Osteocyte (in vitro differentiated cells): ENCODE measurements at regions not wholly inside any gene's neighbourhood (a gene's known extent, or its start where the extent isn't known, plus 50 kb on each side); places are given as distances from the start of the nearest gene placed in this dataset.

Experiments
- DNase-seq: peaks from one replicate; pipeline ENCODE4 v3.0.0; 2021; ENCODE audit warnings: mixed read lengths; ENCODE audit not compliant: unreplicated experiment; ENCODE audit errors: extremely low spot score
- H3K27ac Mint-ChIP-seq: one replicate; pipeline ENCODE4 v1.8.0; 2021; ENCODE audit warnings: mild to moderate bottlenecking, mixed read lengths; ENCODE audit not compliant: unreplicated experiment
- H3K27me3 Mint-ChIP-seq: one replicate; pipeline ENCODE4 v1.8.0; 2021; ENCODE audit warnings: mixed read lengths; ENCODE audit not compliant: unreplicated experiment
- H3K36me3 Mint-ChIP-seq: one replicate; pipeline ENCODE4 v1.8.0; 2021; ENCODE audit warnings: mixed read lengths; ENCODE audit not compliant: unreplicated experiment
- H3K4me1 Mint-ChIP-seq: one replicate; pipeline ENCODE4 v1.8.0; 2021; ENCODE audit warnings: mixed read lengths; ENCODE audit not compliant: unreplicated experiment
- H3K4me3 Mint-ChIP-seq: one replicate; pipeline ENCODE4 v1.8.0; 2021; ENCODE audit warnings: mild to moderate bottlenecking, moderate library complexity, mixed read lengths; ENCODE audit not compliant: unreplicated experiment
- H3K9me3 Mint-ChIP-seq: one replicate; pipeline ENCODE4 v1.8.0; 2021; ENCODE audit warnings: mixed read lengths; ENCODE audit not compliant: unreplicated experiment
- TF ChIP-seq, protein P1 (sequence below): fragments of 200-600 bp; sonication (generic); IDR thresholded peaks from 2 replicates; pipeline ENCODE4 v1.5.0; 2021; ENCODE audit warnings: antibody characterized with exemption, mild to moderate bottlenecking, moderate library complexity

DNA sequence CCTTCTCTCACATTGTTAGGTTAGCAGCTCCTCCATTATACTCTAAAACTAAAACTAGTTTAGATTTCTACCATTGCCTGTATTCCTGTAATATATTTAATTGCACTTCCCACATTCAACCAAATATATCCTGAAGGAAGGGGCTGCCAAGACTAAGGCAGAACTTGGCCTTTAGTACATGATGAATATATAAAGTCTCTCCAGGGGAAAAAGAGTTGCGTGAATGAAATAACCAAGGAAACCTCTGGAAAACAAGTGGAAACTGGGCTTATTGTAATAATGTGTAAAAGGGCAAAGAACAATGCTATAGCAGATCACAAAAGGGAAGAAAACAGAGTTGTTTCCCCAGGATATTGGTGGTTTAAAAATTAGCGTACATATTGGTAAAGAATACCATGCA, 1012.5 kb upstream of the PRMT6 start:
- H3K4me3 Mint-ChIP-seq, result no peak overlapping the region
- no peaks in the 10 kb centered on the region for H3K4me1 Mint-ChIP-seq
- no peak overlapping the region for H3K27ac Mint-ChIP-seq
- peaks cover 38% of the 10 kb centered on the region for H3K9me3 Mint-ChIP-seq
- H3K27me3 Mint-ChIP-seq, result no peaks in the 10 kb centered on the region
- DNase-seq, result no peak
- TF ChIP-seq, protein P1, sequence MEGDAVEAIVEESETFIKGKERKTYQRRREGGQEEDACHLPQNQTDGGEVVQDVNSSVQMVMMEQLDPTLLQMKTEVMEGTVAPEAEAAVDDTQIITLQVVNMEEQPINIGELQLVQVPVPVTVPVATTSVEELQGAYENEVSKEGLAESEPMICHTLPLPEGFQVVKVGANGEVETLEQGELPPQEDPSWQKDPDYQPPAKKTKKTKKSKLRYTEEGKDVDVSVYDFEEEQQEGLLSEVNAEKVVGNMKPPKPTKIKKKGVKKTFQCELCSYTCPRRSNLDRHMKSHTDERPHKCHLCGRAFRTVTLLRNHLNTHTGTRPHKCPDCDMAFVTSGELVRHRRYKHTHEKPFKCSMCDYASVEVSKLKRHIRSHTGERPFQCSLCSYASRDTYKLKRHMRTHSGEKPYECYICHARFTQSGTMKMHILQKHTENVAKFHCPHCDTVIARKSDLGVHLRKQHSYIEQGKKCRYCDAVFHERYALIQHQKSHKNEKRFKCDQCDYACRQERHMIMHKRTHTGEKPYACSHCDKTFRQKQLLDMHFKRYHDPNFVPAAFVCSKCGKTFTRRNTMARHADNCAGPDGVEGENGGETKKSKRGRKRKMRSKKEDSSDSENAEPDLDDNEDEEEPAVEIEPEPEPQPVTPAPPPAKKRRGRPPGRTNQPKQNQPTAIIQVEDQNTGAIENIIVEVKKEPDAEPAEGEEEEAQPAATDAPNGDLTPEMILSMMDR, result no peak
- H3K36me3 Mint-ChIP-seq, result no peaks in the 10 kb centered on the region

DNA sequence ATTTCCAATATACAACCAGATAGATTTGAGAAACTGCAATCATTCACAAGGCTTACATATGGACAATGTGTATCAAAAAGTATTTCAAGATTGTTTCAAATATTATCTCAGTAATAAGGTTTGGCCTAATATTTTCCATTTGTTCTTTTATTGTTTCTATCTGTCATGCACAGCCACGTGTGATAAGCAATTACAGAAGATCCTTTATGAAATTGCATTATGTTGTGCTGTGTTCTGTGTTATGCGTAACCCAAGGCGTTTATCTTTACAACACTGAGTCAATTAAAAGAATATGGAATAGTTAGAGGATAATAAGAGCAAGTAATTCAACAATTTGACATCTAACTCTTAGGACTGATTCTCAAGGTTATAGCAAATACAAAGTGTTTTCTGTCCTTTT, 1009.3 kb upstream of the PRMT6 start:
- TF ChIP-seq, protein P1, result no peak
- no peak overlapping the region for H3K27ac Mint-ChIP-seq
- no peaks in the 10 kb centered on the region for H3K4me1 Mint-ChIP-seq
- no peaks in the 10 kb centered on the region for H3K27me3 Mint-ChIP-seq
- peaks cover 29% of the 10 kb centered on the region for H3K9me3 Mint-ChIP-seq
- no peak for DNase-seq
- no peaks in the 10 kb centered on the region for H3K36me3 Mint-ChIP-seq
- no peak overlapping the region for H3K4me3 Mint-ChIP-seq

DNA sequence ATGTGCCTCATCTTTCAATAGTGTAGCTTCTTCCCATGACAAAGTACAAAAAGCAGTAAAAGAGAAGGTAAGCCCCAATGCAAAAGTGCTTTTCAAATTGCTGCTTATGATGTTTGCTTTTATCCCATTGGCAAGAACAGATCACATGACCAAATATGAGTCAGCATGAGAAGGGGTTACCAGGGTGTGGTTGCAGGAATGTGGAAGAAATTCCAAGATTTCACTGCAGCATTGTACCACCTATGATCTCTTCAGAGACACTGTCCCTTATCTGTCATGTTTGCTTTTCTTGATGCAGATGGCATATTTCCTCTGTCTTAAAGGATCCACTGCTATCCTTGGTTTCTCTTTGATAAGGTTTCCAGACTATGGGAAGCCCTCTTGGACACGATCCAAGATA, 1006.9 kb upstream of the PRMT6 start:
- Mint-ChIP-seq H3K36me3 (no peaks in the 10 kb centered on the region), H3K4me3 (no peak overlapping the region), H3K4me1 (no peaks in the 10 kb centered on the region), H3K27me3 (no peaks in the 10 kb centered on the region), H3K27ac (no peak overlapping the region), H3K9me3 (peaks cover 27% of the 10 kb centered on the region)
- DNase-seq, result no peak
- TF ChIP-seq, protein P1, result no peak

DNA sequence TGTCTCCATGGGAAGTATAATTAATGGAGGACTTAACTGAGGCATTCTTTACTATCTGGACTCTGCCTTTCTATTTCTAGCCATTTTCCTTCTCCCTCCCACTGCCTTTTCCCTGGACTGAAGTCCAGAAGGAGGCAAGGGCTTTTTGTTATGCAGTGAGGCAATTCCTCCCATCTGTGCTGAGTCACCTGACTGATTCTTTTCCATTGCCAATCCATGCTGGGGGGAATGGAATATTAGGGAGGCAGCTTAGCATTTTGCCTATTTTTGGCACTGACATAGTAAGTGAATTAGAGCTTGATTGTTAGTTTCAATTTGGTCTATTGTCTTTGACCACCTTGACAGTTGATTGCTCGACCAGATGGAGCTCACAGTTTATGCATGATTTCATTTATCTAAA, 1000.6 kb upstream of the PRMT6 start:
- peaks cover 16% of the 10 kb centered on the region for H3K9me3 Mint-ChIP-seq
- no peaks in the 10 kb centered on the region for H3K4me1 Mint-ChIP-seq
- no peak overlapping the region for H3K27ac Mint-ChIP-seq
- H3K27me3 Mint-ChIP-seq, result no peaks in the 10 kb centered on the region
- H3K36me3 Mint-ChIP-seq, result no peaks in the 10 kb centered on the region
- H3K4me3 Mint-ChIP-seq, result no peak overlapping the region
- DNase-seq, result no peak
- TF ChIP-seq, protein P1, result no peak

DNA sequence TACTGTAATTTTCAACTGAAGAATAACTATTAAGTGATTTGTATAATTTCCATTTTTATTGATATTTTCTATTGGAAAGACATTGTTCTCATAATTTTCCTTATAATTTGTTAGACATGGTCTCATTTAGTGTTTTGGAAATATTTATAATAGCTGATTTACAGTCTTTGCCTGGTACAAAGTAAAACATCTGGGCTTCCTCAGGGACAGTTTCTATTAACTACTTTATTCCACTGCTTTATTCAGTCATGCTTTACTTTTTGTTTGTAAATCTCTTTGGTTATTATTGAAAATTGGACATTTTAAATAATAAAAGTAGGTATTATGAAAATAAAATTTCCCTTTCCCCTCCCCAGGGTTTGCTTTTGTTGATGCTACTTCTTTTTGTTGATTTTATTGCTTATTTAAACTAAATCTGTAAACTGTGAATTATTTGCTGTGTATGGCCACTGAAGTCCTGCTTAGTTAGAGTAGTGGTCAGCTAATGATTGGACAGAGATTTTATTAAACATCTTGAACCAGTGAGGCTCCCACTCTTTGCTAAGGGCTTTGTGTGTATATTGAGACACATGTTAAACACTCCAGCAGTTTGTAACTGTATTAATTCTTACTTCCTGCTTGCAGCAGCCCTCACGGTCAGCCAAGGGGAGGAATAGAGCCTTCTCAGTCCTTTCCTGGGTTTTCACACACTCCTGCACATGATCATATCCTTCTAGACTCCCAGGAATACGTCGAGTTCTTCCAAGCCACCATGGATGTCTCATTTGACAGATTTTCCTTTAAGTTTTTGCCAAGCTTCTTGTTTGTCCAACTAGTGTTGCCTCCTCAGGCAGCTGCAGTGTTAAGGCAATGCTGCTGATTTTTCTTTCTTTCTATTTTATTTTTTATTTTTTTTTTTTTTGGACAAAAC, 994.6 kb upstream of the PRMT6 start:
- H3K4me3 Mint-ChIP-seq, result no peak overlapping the region
- no peaks in the 10 kb centered on the region for H3K27me3 Mint-ChIP-seq
- peaks cover 5% of the 10 kb centered on the region for H3K9me3 Mint-ChIP-seq
- no peak overlapping the region for H3K27ac Mint-ChIP-seq
- no peaks in the 10 kb centered on the region for H3K4me1 Mint-ChIP-seq
- TF ChIP-seq, protein P1, result no peak
- DNase-seq, result no peak
- H3K36me3 Mint-ChIP-seq, result no peaks in the 10 kb centered on the region
